ENCODE measurements at regions not wholly inside any gene's neighbourhood (a gene's known extent, or its start where the extent isn't known, plus 50 kb on each side); places are given as distances from the start of the nearest gene placed in this dataset.

- Histone ChIP-seq H3K4me3 (ENCODE audit: low read depth in 2 of 2, low read length in 2 of 2) (no peak overlapping the region), H3K9me3 (ENCODE audit: control insufficient read depth, insufficient read depth, low read depth, low read length) (no peaks in the 10 kb centered on the region), H3K27ac (ENCODE audit: low read length) (no peak overlapping the region), H3K4me1 (ENCODE audit: control insufficient read depth, insufficient read depth, low read length) (no peaks in the 10 kb centered on the region), H3K27me3 (ENCODE audit: control insufficient read depth, insufficient read depth, low read length) (no peaks in the 10 kb centered on the region), H3K36me3 (ENCODE audit: control insufficient read depth, insufficient read depth, low read length) (no peaks in the 10 kb centered on the region)
- TF ChIP-seq TCF7L2 (IDR thresholded peaks at IDR 0.05; ENCODE audit: low read depth, low read length) (no peak), POLR2AphosphoS5 (IDR thresholded peaks at IDR 0.05; ENCODE audit: low read depth, low read length) (no peak), REST (IDR thresholded peaks at IDR 0.05; ENCODE audit: insufficient read depth in 1 of 2, low read depth in 2 of 2, low read length in 1 of 2) (no peak), SIN3A (IDR thresholded peaks at IDR 0.05; ENCODE audit: borderline replicate concordance, insufficient read depth, low read depth, low read length) (no peak)
- TF ChIP-seq, protein P1, sequence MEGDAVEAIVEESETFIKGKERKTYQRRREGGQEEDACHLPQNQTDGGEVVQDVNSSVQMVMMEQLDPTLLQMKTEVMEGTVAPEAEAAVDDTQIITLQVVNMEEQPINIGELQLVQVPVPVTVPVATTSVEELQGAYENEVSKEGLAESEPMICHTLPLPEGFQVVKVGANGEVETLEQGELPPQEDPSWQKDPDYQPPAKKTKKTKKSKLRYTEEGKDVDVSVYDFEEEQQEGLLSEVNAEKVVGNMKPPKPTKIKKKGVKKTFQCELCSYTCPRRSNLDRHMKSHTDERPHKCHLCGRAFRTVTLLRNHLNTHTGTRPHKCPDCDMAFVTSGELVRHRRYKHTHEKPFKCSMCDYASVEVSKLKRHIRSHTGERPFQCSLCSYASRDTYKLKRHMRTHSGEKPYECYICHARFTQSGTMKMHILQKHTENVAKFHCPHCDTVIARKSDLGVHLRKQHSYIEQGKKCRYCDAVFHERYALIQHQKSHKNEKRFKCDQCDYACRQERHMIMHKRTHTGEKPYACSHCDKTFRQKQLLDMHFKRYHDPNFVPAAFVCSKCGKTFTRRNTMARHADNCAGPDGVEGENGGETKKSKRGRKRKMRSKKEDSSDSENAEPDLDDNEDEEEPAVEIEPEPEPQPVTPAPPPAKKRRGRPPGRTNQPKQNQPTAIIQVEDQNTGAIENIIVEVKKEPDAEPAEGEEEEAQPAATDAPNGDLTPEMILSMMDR (IDR thresholded peaks at IDR 0.05) = no peak
- in situ Hi-C loops (cut with HindIII; ENCODE audit: low pct_unique_long_range_greater_than_20kb, low sequenced_read_pairs) (no loop called here), intact Hi-C loops (cut with micrococcal nuclease; ENCODE audit: unreplicated experiment) (no loop called here)
- POLR2A ChIA-PET = no interaction called here
- ATAC-seq = no peak
- CTCF ChIA-PET = no interaction called here
- no TSS peak for BruUV-seq (replicated peaks)
- no peak for DNase-seq (ENCODE audit: low read depth, low spot score)
Observed at GRCh38 chr1:208799186-208799585, 555.0 kb upstream of the PLXNA2 start.

- Histone ChIP-seq H3K9me3 (ENCODE audit: control insufficient read depth, insufficient read depth, low read depth, low read length) (no peaks in the 10 kb centered on the region), H3K4me1 (ENCODE audit: control insufficient read depth, insufficient read depth, low read length) (no peaks in the 10 kb centered on the region), H3K36me3 (ENCODE audit: control insufficient read depth, insufficient read depth, low read length) (no peaks in the 10 kb centered on the region), H3K27ac (ENCODE audit: low read length) (no peak overlapping the region), H3K27me3 (ENCODE audit: control insufficient read depth, insufficient read depth, low read length) (no peaks in the 10 kb centered on the region), H3K4me3 (ENCODE audit: low read depth in 2 of 2, low read length in 2 of 2) (no peak overlapping the region)
- intact Hi-C loops (cut with micrococcal nuclease; ENCODE audit: unreplicated experiment) (no loop called here), in situ Hi-C loops (cut with HindIII; ENCODE audit: low pct_unique_long_range_greater_than_20kb, low sequenced_read_pairs) (no loop called here)
- DNase-seq (ENCODE audit: low read depth, low spot score) (no peak), ATAC-seq (no peak)
- CTCF ChIA-PET = no interaction called here
- BruUV-seq (replicated peaks) = no TSS peak
- POLR2A ChIA-PET = no interaction called here
- TF ChIP-seq, protein P1 (IDR thresholded peaks at IDR 0.05) = no peak
- TF ChIP-seq POLR2AphosphoS5 (IDR thresholded peaks at IDR 0.05; ENCODE audit: low read depth, low read length) (no peak), SIN3A (IDR thresholded peaks at IDR 0.05; ENCODE audit: borderline replicate concordance, insufficient read depth, low read depth, low read length) (no peak), TCF7L2 (IDR thresholded peaks at IDR 0.05; ENCODE audit: low read depth, low read length) (no peak), REST (IDR thresholded peaks at IDR 0.05; ENCODE audit: insufficient read depth in 1 of 2, low read depth in 2 of 2, low read length in 1 of 2) (no peak)
Observed at GRCh38 chr1:208803011-208803811, 559.0 kb upstream of the PLXNA2 start.
